NT2/D1 (cell line): ENCODE measurements at regions not wholly inside any gene's neighbourhood (a gene's known extent, or its start where the extent isn't known, plus 50 kb on each side); places are given as distances from the start of the nearest gene placed in this dataset.

ENCODE experiments used
- SUZ12 ChIP-seq: IDR thresholded peaks from 2 replicates; pipeline ENCODE4 v1.6.1; 2011; ENCODE audit not compliant: insufficient read length, insufficient read depth; ENCODE audit errors: extremely low read depth
- YY1 ChIP-seq: IDR thresholded peaks from 2 replicates; pipeline ENCODE4 v1.6.1; 2011; ENCODE audit not compliant: insufficient read length, insufficient read depth
- ZNF274 ChIP-seq: IDR thresholded peaks from 2 replicates; pipeline ENCODE4 v1.6.1; 2011; ENCODE audit warnings: mild to moderate bottlenecking, low read depth, low read length

DNA sequence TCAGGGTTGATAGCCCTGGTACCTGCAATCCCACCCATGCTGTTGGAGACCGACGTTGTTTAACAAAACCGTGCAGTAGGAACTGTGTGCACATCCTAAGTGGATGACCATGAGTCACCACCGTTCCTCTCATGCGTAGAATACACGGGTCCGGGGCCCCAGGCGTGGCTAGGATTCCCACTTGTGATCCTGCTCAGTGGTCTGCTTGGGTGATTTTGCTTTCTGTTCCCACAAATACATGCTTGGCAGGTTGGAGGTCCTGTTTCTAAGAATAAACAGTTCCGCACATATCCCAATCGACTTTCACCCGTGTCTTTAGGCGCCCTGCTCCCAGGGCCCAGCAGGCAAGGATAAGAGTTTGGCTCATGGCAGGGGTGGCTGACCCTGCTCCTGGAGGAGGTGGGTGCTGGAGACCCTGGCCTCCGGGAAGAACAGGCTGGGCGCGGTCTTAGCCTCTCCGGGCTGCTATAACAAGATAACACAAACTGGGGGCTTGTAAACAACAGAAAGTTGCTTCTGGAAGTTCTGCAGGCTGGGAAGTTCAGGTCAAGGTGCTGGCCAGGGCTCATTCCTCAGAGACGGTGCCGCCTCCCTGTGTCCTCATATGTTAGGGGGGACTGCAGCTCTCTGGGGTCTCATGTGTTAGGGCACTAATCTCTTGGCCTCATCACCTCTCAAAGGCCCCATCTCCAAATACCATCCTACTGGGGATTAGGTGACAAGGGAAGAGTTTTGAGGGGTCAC lies 1028.3 kb downstream of the BRD1 start:
- no peak for TF ChIP-seq ZNF274
- no peak for TF ChIP-seq YY1
- no peak for TF ChIP-seq SUZ12
